Type B pancreatic cell (in vitro differentiated cells): ENCODE measurements at regions not wholly inside any gene's neighbourhood (a gene's known extent, or its start where the extent isn't known, plus 50 kb on each side); places are given as distances from the start of the nearest gene placed in this dataset.

Source experiments
- DNase-seq: peaks from one replicate; pipeline ENCODE4 v3.0.0; 2021; ENCODE audit warnings: mixed read lengths; ENCODE audit not compliant: unreplicated experiment; ENCODE audit errors: extremely low spot score
- H3K27ac Mint-ChIP-seq: 2 replicates; pipeline ENCODE4 v1.8.0; 2021; ENCODE audit warnings: mild to moderate bottlenecking, mixed read lengths
- H3K27me3 Mint-ChIP-seq: 2 replicates; pipeline ENCODE4 v1.8.0; 2021; ENCODE audit warnings: mixed read lengths
- H3K36me3 Mint-ChIP-seq: 2 replicates; pipeline ENCODE4 v1.8.0; 2021; ENCODE audit warnings: mixed read lengths
- H3K4me1 Mint-ChIP-seq: one replicate; pipeline ENCODE4 v1.8.0; 2021; ENCODE audit warnings: mixed read lengths; ENCODE audit not compliant: unreplicated experiment
- H3K4me3 Mint-ChIP-seq: 2 replicates; pipeline ENCODE4 v1.8.0; 2021; ENCODE audit warnings: mild to moderate bottlenecking, mixed read lengths
- H3K9me3 Mint-ChIP-seq: 2 replicates; pipeline ENCODE4 v1.8.0; 2021; ENCODE audit warnings: mixed read lengths
- CTCF ChIP-seq: fragments of 200-600 bp; sonication (generic); conservative IDR thresholded peaks from 2 replicates; pipeline ENCODE4 v1.5.0; 2021; ENCODE audit warnings: antibody characterized with exemption, mild to moderate bottlenecking

DNA sequence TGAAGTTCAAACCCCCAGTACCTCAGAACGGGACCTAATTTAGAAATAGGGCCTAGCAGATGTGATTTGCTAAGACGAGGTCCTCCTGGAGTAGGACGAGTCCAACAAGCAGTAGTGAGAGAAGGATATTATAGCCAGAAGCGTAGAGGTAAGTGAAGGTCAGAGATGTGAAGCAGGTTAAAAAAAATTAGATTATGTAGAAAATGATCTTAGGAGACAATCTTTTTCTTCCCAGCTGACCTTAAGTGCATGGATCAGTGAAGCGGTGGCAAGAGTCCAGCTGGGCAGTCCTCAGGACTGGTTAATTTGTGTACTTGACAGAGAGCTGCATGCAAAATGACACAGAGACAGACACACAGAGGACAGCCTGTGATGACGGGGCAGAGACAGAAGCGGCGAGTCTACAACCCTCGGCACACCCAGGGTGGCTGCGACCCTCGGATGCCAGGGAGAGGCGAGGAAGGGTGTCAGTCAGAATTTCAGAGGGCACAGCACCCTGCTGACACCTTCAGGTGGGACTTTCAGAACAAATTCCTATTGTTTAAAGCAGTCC, 131.4 kb upstream of the IRX4 start:
- TF ChIP-seq CTCF = no peak
- peaks cover 19% of the 10 kb centered on the region for H3K27me3 Mint-ChIP-seq
- no peaks in the 10 kb centered on the region for H3K36me3 Mint-ChIP-seq
- no peaks in the 10 kb centered on the region for H3K9me3 Mint-ChIP-seq
- DNase-seq = no peak
- H3K27ac Mint-ChIP-seq = no peak overlapping the region
- H3K4me3 Mint-ChIP-seq = no peak overlapping the region
- peaks cover 11% of the 10 kb centered on the region for H3K4me1 Mint-ChIP-seq

DNA sequence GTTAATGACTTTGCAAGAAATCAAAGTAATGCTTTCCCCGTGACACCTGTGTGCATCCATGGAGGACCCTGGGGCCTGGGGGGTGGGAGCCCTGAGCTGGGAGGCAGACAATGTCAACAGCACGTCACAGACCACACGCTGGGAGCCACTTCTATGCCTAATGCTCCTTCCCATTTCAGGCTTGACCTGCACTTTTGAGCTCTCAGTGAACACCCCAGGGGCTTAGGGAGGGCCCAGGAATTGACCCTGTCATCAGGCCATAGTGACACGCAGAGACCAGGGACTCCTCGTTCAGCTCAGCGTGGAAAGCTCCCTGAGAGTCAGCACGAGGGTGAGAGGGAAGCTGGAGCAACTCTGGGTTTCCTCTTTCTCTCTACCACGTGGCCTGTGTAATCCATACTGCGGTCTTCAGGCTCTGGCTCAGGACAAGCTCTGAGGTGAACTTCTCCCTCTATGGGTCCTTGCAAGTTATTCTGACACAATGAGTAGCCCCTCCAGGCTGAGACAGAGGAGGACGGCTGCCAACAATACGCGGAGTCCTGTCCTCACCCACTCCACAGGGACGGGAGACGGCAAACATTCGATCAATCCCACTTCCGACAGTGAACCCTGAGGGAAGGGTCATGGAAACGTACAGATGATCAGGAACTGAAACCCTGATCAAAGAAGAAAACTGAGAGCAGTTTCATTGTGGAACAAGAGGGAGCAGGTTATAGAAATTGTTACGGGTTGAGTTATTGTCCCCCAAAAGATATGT, 130.8 kb upstream of the IRX4 start:
- DNase-seq = no peak
- H3K36me3 Mint-ChIP-seq = no peaks in the 10 kb centered on the region
- no peaks in the 10 kb centered on the region for H3K9me3 Mint-ChIP-seq
- TF ChIP-seq CTCF = no peak
- peaks cover 25% of the 10 kb centered on the region for H3K27me3 Mint-ChIP-seq
- no peak overlapping the region for H3K4me3 Mint-ChIP-seq
- peaks cover 11% of the 10 kb centered on the region for H3K4me1 Mint-ChIP-seq
- no peak overlapping the region for H3K27ac Mint-ChIP-seq

DNA sequence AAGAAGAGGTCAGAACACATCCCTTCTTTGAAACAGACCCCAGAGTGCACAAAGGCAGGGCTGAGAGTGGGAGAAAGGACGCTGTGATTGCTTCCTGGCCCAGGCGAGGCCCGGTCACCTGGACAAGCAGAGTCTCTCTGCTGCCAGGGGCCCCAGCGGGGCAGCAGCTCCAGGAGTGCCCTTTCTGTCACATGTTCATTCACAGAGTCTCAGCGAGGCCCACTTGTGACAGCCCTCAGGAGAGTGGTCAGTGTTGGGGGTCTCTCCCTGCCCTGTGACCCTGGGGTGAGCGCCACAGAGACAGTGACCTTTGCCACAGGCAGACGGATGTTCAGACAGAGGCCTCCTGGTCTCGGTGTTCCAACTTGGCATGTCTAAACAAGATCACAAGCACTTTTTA, 130.2 kb upstream of the IRX4 start:
- DNase-seq = no peak
- H3K36me3 Mint-ChIP-seq = no peaks in the 10 kb centered on the region
- peaks cover 29% of the 10 kb centered on the region for H3K27me3 Mint-ChIP-seq
- no peak overlapping the region for H3K27ac Mint-ChIP-seq
- no peaks in the 10 kb centered on the region for H3K9me3 Mint-ChIP-seq
- no peak overlapping the region for H3K4me3 Mint-ChIP-seq
- H3K4me1 Mint-ChIP-seq = peaks cover 11% of the 10 kb centered on the region
- TF ChIP-seq CTCF = no peak

DNA sequence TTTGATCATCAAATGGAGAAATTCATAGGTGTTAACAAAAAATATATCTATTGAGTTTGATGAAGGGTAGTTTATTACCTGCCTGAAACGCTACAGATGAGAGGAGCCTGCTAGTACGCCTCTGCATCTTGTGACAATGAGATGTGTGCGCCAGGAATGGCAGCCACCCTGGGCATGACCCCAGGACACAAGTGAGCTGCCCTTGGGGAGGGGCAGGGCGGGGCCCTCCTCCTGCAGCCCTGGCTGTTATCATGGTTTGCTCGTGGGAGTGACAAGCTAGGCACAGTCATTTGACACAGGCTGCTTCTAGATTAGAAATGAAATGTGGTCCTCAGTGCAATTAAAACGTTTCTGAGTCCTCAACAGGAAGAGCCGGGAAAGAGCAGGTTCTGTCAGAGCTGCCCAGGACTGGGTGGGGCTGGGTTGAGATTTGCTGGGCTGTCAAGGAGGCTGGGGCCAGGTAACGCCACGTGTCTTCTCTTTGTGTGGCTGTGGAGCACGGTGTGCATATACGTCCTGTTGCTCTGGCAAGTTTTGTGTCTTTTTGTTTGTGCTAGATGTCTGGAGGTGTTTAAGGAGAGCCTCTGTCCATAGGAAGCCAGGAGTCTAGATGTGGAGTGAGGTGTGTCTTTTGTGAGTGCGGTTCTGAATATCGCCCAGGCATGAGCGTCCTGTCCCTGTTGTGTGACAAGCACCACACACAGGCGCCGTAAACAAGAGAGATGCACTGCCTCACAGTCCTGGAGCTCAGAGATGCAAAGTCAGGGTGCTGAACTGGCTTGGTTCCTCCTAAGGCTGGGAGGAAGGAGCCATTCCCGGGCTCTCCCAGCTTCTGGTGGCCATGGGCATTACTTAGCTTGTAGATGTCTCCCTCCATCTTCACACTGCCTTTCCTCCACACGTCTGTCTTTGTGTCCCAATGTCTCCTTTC, 129.0 kb upstream of the IRX4 start:
- Mint-ChIP-seq H3K4me1 (peaks cover 11% of the 10 kb centered on the region), H3K36me3 (no peaks in the 10 kb centered on the region), H3K27me3 (peaks cover 29% of the 10 kb centered on the region), H3K9me3 (no peaks in the 10 kb centered on the region), H3K4me3 (no peak overlapping the region), H3K27ac (no peak overlapping the region)
- TF ChIP-seq CTCF = no peak
- DNase-seq = no peak

- no peak overlapping the region for H3K4me3 Mint-ChIP-seq
- peaks cover 11% of the 10 kb centered on the region for H3K4me1 Mint-ChIP-seq
- H3K27me3 Mint-ChIP-seq = peaks cover 29% of the 10 kb centered on the region
Measured at GRCh38 chr5:2010940-2011339, 128.2 kb upstream of the IRX4 start.

More at GRCh38 chr5:2010940-2011339, 128.2 kb upstream of the IRX4 start:
- Mint-ChIP-seq H3K36me3 (no peaks in the 10 kb centered on the region), H3K27ac (no peak overlapping the region), H3K9me3 (no peaks in the 10 kb centered on the region)
- DNase-seq = no peak
- TF ChIP-seq CTCF = no peak
